Heart left ventricle (tissue), 13 donors: ENCODE measurements at regions not wholly inside any gene's neighbourhood (a gene's known extent, or its start where the extent isn't known, plus 50 kb on each side); places are given as distances from the start of the nearest gene placed in this dataset.

Experiments used
- POLR2A ChIP-seq, 2 donors: fragments of 450-650 bp; IDR thresholded peaks; one replicate each; pipeline ENCODE4 v1.6.1; 2017; ENCODE audit warnings: antibody characterized with exemption in 2 of 2, mild to moderate bottlenecking in 2 of 2, moderate library complexity in 2 of 2
- TF ChIP-seq, protein P1 (sequence below), 12 donors: fragments of 200-600 bp; sonication (generic) in 4 of 12; IDR thresholded peaks; one replicate each; pipeline versions ENCODE4 v1.5.0 to v1.8.0; 2018 to 2022; ENCODE audit warnings: antibody characterized with exemption in 12 of 12, mild to moderate bottlenecking in 5 of 12
- donor health status: ischemic (EF 13 %, LVEDD 7.1; RV severe dilation, severe dysfunction).
- donor health status: DM: no; HTN: yes; CAD: no.
- donor health status: DM: no; HTN: no; CAD: no.
- donor health status: ischemic (EF 25% LVEDD 6.9; RV normal size, moderate dysfunction).
- donor health status: ischemic (EF 25% LVEDD 5.7; RV mildly dilated, moderate dysfunction).
- donor health status: ischemic (EF 35%, LVEDD 5.7; RV mildly dilated, moderate dysfunction).
- donor health status: nonischemic (EF 11% LVEDD 7.7; RV severe dilation, severe dysfunction).
- donor health status: DM: yes; HTN: yes; CAD: no.
- donor health status: PGD.
- donor health status: ischemic (EF 29% LVEDD 5.4; RV normal size, mild dysfunction).
- donor health status: nonischemic (EF 23%, LVEDD 6.1; RV moderate dilation, normal function).

DNA sequence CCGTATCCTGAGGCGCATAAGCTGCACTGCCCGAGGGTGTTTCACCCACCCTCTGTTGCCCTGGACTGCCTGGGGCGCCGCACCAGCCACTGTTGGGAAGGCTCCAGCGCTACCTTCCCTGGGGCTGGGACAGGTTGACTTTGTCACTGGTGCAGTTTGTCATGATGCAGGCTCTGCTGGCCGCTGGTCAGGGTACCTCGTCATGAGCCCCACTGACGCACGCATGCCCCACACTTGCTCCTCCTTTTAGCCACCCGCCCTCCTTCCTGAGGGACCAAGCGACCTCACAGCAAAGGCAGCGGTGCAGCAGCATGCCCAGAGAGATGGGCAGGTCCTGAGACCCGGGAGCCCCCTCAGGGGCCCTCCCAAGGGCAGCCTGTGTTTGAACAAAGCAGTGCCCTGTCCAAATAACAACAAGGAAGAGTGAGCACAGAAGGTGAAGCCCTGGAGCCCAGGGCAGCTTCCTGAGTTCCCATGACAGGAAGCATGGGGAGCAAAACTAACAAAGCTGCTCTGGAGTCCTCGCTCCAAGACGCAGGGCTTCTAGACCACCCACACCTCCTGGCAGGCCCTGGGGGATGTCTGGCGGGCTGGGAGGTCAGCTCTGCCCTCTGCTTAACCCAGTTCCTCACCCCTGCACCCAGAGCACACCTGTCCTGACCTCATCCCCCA lies 50.1 kb upstream of the SMOC2 start:
- TF ChIP-seq POLR2A (IDR thresholded peaks at IDR 0.05), result no peak
- TF ChIP-seq, protein P1, sequence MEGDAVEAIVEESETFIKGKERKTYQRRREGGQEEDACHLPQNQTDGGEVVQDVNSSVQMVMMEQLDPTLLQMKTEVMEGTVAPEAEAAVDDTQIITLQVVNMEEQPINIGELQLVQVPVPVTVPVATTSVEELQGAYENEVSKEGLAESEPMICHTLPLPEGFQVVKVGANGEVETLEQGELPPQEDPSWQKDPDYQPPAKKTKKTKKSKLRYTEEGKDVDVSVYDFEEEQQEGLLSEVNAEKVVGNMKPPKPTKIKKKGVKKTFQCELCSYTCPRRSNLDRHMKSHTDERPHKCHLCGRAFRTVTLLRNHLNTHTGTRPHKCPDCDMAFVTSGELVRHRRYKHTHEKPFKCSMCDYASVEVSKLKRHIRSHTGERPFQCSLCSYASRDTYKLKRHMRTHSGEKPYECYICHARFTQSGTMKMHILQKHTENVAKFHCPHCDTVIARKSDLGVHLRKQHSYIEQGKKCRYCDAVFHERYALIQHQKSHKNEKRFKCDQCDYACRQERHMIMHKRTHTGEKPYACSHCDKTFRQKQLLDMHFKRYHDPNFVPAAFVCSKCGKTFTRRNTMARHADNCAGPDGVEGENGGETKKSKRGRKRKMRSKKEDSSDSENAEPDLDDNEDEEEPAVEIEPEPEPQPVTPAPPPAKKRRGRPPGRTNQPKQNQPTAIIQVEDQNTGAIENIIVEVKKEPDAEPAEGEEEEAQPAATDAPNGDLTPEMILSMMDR (IDR thresholded peaks at IDR 0.05), result no peak
